ENCODE measurements at regions not wholly inside any gene's neighbourhood (a gene's known extent, or its start where the extent isn't known, plus 50 kb on each side); places are given as distances from the start of the nearest gene placed in this dataset.

GRCh38 chr9:16133556-16134227 lies 580.8 kb downstream of the CCDC171 start:
- DNase-seq = no peak

GRCh38 chr9:16134351-16134750 lies 581.5 kb downstream of the CCDC171 start:
- DNase-seq = no peak

- DNase-seq = no peak
Measured at GRCh38 chr9:16135968-16136367, 583.1 kb downstream of the CCDC171 start.

GRCh38 chr9:16136451-16136850 lies 583.6 kb downstream of the CCDC171 start:
- no peak for DNase-seq

GRCh38 chr9:16136961-16137360 lies 584.1 kb downstream of the CCDC171 start:
- DNase-seq = no peak

- no peak for DNase-seq
Measured at GRCh38 chr9:16138561-16139491, 586.0 kb downstream of the CCDC171 start.

GRCh38 chr9:16139774-16140173 lies 586.9 kb downstream of the CCDC171 start:
- DNase-seq = no peak

- DNase-seq = no peak
Measured at GRCh38 chr9:16143310-16143709, 590.5 kb downstream of the CCDC171 start.

GRCh38 chr9:16143947-16144890 lies 591.4 kb downstream of the CCDC171 start:
- no peak for DNase-seq

GRCh38 chr9:16145196-16145950 lies 592.5 kb downstream of the CCDC171 start:
- no peak for DNase-seq

GRCh38 chr9:16147726-16148125 lies 594.9 kb downstream of the CCDC171 start:
- no peak for DNase-seq

GRCh38 chr9:16150501-16150900 lies 597.7 kb downstream of the CCDC171 start:
- no peak for DNase-seq

- no peak for DNase-seq
Measured at GRCh38 chr9:16150938-16151650, 598.3 kb downstream of the CCDC171 start.

GRCh38 chr9:16152276-16153101 lies 599.6 kb downstream of the CCDC171 start:
- no peak for DNase-seq

- no peak for DNase-seq
Measured at GRCh38 chr9:16153221-16153620, 600.4 kb downstream of the CCDC171 start.

- DNase-seq = no peak
Measured at GRCh38 chr9:16153741-16154140, 600.9 kb downstream of the CCDC171 start.

GRCh38 chr9:16154521-16155078 lies 601.8 kb downstream of the CCDC171 start:
- no peak for DNase-seq

- DNase-seq = no peak
Measured at GRCh38 chr9:16155878-16156277, 603.0 kb downstream of the CCDC171 start.

GRCh38 chr9:16157216-16157615 lies 604.4 kb downstream of the CCDC171 start:
- no peak for DNase-seq

- DNase-seq = no peak
Measured at GRCh38 chr9:16157651-16158050, 604.8 kb downstream of the CCDC171 start.

All from stimulated activated naive CD4-positive, alpha-beta T cell (primary cell).